ENCODE measurements at regions not wholly inside any gene's neighbourhood (a gene's known extent, or its start where the extent isn't known, plus 50 kb on each side); places are given as distances from the start of the nearest gene placed in this dataset.

DNA sequence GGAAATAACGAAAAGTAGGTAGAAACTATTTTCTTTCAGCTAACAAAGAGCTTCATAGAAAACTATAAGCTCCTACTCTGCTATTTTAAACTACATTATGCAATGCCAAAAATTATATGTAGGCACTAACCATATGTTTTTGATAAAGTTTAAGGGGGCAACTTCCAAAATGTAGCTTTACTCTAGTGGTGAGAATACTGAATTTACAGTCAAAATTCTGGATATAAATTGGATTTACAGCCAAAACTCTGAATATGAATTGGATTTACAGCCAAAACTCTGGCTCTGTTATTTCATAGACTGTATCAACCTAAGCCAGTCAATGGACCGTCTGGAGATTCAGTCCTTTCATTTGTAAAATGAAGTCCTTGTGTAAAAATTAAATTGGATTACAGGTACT lies 86.8 kb upstream of the ANK3 start:
- TF ChIP-seq, protein P1, sequence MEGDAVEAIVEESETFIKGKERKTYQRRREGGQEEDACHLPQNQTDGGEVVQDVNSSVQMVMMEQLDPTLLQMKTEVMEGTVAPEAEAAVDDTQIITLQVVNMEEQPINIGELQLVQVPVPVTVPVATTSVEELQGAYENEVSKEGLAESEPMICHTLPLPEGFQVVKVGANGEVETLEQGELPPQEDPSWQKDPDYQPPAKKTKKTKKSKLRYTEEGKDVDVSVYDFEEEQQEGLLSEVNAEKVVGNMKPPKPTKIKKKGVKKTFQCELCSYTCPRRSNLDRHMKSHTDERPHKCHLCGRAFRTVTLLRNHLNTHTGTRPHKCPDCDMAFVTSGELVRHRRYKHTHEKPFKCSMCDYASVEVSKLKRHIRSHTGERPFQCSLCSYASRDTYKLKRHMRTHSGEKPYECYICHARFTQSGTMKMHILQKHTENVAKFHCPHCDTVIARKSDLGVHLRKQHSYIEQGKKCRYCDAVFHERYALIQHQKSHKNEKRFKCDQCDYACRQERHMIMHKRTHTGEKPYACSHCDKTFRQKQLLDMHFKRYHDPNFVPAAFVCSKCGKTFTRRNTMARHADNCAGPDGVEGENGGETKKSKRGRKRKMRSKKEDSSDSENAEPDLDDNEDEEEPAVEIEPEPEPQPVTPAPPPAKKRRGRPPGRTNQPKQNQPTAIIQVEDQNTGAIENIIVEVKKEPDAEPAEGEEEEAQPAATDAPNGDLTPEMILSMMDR (conservative IDR thresholded peaks at IDR 0.05; ENCODE audit: low read depth, low read length): no peak
- no peak for TF ChIP-seq EZH2 (IDR thresholded peaks at IDR 0.05; ENCODE audit: low read length, unreplicated experiment)

All from PC-3 (cell line).